ENCODE measurements at regions not wholly inside any gene's neighbourhood (a gene's known extent, or its start where the extent isn't known, plus 50 kb on each side); places are given as distances from the start of the nearest gene placed in this dataset.
"Not testable (repeated sequence)": the region's sequence is repeated elsewhere in the genome, so short reads cannot be mapped to it uniquely, and the experiment has no call there.

DNA sequence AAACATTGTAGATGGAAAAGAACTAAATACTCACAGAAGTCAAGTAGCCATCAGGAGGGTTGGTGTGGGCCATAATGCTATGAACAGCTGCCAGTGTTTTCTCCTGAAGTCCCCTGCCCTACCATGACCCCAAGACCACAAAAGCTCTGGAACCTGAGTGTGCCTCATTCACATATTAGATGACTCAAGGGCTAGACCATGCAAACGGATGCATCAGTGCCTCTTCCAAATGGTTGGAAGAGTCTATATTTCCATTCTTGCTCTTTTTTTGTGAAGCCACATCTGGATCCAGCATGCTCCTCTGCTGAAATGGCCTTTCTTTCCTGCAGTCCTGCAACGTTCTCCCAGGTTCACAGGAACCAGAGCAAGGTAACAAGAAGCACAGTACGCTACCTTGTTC lies 136.6 kb upstream of the EPB41L4A start:
- H3K27ac ChIP-seq, result no peak overlapping the region
- H3K36me3 ChIP-seq, result no peaks in the 10 kb centered on the region
- TF ChIP-seq, protein P1, sequence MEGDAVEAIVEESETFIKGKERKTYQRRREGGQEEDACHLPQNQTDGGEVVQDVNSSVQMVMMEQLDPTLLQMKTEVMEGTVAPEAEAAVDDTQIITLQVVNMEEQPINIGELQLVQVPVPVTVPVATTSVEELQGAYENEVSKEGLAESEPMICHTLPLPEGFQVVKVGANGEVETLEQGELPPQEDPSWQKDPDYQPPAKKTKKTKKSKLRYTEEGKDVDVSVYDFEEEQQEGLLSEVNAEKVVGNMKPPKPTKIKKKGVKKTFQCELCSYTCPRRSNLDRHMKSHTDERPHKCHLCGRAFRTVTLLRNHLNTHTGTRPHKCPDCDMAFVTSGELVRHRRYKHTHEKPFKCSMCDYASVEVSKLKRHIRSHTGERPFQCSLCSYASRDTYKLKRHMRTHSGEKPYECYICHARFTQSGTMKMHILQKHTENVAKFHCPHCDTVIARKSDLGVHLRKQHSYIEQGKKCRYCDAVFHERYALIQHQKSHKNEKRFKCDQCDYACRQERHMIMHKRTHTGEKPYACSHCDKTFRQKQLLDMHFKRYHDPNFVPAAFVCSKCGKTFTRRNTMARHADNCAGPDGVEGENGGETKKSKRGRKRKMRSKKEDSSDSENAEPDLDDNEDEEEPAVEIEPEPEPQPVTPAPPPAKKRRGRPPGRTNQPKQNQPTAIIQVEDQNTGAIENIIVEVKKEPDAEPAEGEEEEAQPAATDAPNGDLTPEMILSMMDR (IDR thresholded peaks at IDR 0.05), result no peak
- DNase-seq, result no peak
- no peaks in the 10 kb centered on the region for H3K27me3 ChIP-seq
- H3K4me3 ChIP-seq, result no peak overlapping the region
- ATAC-seq, result no peak
- no peaks in the 10 kb centered on the region for H3K9me3 ChIP-seq
- H3K4me1 ChIP-seq, result peaks cover 0 to 18% (median 3%) of the 10 kb centered on the region in 9 donors
- WGBS, 2 donors, result 62 to 64% methylated on average over 3 of the region's 3 CpGs
- intact Hi-C loops (cut with DNase I), result loop anchor here in 5 of 10 donors (10.0 kb wide), 4 partner anchors 129 to 409 kb away; partner anchors contain the start of gene REEP5 (in 1 of the 5)

- intact Hi-C loops (cut with DNase I), result loop anchor here in 5 of 10 donors (10.0 kb wide), 4 partner anchors 125 to 405 kb away; partner anchors contain the start of gene REEP5 (in 1 of the 5)
- H3K9me3 ChIP-seq, result peaks cover 0 to 20% (median 8%) of the 10 kb centered on the region in 11 donors
- WGBS, 2 donors, result 65 to 66% methylated on average over 2 of the region's 2 CpGs
- H3K27ac ChIP-seq, H3K4me3 ChIP-seq, ATAC-seq, DNase-seq, H3K27me3 ChIP-seq, H3K36me3 ChIP-seq: not testable (repeated sequence)
- peaks cover 0 to 10% (median 0%) of the 10 kb centered on the region in 9 donors for H3K4me1 ChIP-seq
Observed at GRCh38 chr5:112559501-112559900, 140.4 kb upstream of the EPB41L4A start.

DNA sequence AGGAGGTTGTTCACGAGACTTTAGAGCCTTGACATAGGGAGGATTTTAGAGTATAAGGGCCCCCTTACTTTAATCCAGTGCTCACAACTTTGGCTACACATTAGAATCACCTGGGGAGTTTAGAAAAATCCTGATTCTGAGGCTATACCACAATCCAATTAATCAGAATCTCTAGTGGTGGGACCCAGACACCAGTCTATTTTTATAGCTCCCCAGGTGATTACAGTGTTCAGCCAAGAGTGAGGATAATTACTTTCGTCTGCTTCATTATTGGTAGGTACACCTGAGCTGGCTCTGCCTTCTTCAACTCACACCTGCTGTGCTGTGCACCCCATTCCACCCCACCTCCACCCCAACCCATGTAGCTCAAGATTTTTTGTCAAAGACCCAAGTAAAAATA lies 141.3 kb upstream of the EPB41L4A start:
- DNase-seq (no peak), ATAC-seq (no peak)
- 93 to 95% methylated on average over 2 of the region's 2 CpGs for WGBS, 2 donors
- intact Hi-C loops (cut with DNase I), result loop anchor here in 1 of 10 donors (5.0 kb wide), 1 partner anchor 42 kb away; no protein-coding TSS in a partner anchor
- Histone ChIP-seq H3K4me3 (no peak overlapping the region), H3K27me3 (no peaks in the 10 kb centered on the region), H3K9me3 (peaks cover 0 to 22% (median 8%) of the 10 kb centered on the region in 11 donors), H3K4me1 (peaks cover 0 to 4% (median 0%) of the 10 kb centered on the region in 9 donors), H3K36me3 (no peaks in the 10 kb centered on the region), H3K27ac (no peak overlapping the region)
- TF ChIP-seq, protein P1 (IDR thresholded peaks at IDR 0.05), result no peak

GRCh38 chr5:112563169-112563826 lies 144.2 kb upstream of the EPB41L4A start:
- Histone ChIP-seq H3K4me1 (no peaks in the 10 kb centered on the region), H3K4me3 (no peak overlapping the region), H3K9me3 (peaks cover 0 to 22% (median 8%) of the 10 kb centered on the region in 11 donors), H3K27me3 (no peaks in the 10 kb centered on the region), H3K27ac (no peak overlapping the region), H3K36me3 (no peaks in the 10 kb centered on the region)
- TF ChIP-seq, protein P1 (IDR thresholded peaks at IDR 0.05), result no peak
- 68 to 70% methylated on average over 5 of the region's 5 CpGs for WGBS, 2 donors
- ATAC-seq (no peak), DNase-seq (no peak)
- intact Hi-C loops (cut with DNase I), result loop anchor here in 1 of 10 donors (5.0 kb wide), 1 partner anchor 39 kb away; no protein-coding TSS in a partner anchor

DNA sequence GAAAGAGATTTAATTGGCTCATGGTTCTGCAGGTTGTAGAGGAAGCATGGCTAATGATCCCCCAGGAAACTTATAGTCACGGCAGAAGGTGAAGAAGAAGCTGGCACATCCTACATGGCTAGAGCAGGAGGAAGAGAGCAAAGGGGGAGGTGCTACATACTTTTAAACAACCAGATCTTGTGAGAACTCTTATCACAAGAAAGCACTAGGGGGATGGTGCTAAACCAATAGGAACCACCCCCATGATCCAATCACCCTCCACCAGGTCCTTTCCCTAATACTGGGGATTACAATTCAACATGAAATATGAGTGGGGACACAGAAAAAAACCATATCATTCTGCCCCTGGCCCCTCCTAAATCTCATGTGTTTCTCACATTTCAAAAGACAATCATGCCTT lies 147.2 kb upstream of the EPB41L4A start:
- intact Hi-C loops (cut with DNase I), result no loop called here
- ATAC-seq (no peak), DNase-seq (no peak)
- H3K4me3 ChIP-seq, result no peak overlapping the region
- H3K9me3 ChIP-seq, result peaks cover 0 to 22% (median 8%) of the 10 kb centered on the region in 11 donors
- no peaks in the 10 kb centered on the region for H3K27me3 ChIP-seq
- TF ChIP-seq, protein P1 (IDR thresholded peaks at IDR 0.05), result no peak
- no peaks in the 10 kb centered on the region for H3K4me1 ChIP-seq
- H3K36me3 ChIP-seq, result no peaks in the 10 kb centered on the region
- 84 to 87% methylated on average over 1 of the region's 1 CpG for WGBS, 2 donors
- no peak overlapping the region for H3K27ac ChIP-seq
